22Rv1 (cell line): ENCODE measurements at regions not wholly inside any gene's neighbourhood (a gene's known extent, or its start where the extent isn't known, plus 50 kb on each side); places are given as distances from the start of the nearest gene placed in this dataset.

ENCODE experiments used
- H3K27ac ChIP-seq: fragments of 450-650 bp; 2 replicates; pipeline ENCODE4 v1.5.1; 2017
- ZFX ChIP-seq: fragments of 450-650 bp; IDR thresholded peaks from 2 replicates; pipeline ENCODE4 v1.6.1; 2017; ENCODE audit warnings: antibody characterized with exemption, borderline replicate concordance
- TF ChIP-seq, protein P1 (sequence below): fragments of 450-650 bp; IDR thresholded peaks from 2 replicates; pipeline ENCODE4 v1.5.1; 2017; ENCODE audit warnings: mild to moderate bottlenecking

DNA sequence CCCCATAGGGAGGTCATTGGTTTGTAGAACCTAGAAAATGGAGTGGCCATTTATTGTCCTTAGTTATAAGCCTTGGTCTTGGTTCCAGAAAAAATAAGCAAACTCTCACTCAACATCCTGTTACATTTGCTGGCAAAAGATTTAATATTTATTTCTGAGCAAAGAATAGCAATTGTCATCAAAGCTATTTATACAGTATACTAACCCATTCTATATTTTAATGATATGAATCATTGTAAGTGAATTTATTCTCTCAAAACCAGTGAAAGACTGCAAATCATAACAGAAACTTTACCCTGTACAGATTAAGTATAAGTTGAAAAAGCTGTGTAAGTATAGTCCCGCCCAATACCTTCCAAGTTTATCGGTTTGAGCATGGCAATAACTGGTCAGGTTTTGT lies 364.4 kb downstream of the CD109 start:
- TF ChIP-seq, protein P1, sequence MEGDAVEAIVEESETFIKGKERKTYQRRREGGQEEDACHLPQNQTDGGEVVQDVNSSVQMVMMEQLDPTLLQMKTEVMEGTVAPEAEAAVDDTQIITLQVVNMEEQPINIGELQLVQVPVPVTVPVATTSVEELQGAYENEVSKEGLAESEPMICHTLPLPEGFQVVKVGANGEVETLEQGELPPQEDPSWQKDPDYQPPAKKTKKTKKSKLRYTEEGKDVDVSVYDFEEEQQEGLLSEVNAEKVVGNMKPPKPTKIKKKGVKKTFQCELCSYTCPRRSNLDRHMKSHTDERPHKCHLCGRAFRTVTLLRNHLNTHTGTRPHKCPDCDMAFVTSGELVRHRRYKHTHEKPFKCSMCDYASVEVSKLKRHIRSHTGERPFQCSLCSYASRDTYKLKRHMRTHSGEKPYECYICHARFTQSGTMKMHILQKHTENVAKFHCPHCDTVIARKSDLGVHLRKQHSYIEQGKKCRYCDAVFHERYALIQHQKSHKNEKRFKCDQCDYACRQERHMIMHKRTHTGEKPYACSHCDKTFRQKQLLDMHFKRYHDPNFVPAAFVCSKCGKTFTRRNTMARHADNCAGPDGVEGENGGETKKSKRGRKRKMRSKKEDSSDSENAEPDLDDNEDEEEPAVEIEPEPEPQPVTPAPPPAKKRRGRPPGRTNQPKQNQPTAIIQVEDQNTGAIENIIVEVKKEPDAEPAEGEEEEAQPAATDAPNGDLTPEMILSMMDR, result no peak
- H3K27ac ChIP-seq, result no peak overlapping the region

DNA sequence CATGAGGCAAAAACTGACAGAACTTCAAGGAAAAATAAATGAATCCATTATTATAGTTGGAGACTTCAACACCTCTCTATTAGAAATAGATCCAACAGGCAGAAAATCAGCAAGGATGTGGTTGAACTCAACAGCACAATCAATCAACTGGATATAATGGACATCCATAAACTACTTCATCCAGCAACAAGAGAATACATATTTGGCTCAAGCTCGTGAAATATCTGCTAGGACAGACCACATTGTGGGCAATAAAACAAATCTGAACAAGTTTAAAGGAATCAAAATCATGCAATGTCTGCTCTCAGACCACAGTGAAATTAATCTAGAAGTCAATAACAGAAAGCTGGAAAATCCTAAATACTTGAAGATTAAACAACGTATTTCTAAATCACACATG lies 362.6 kb downstream of the CD109 start:
- H3K27ac ChIP-seq, result no peak overlapping the region
- TF ChIP-seq, protein P1, result no peak
- no peak for TF ChIP-seq ZFX

DNA sequence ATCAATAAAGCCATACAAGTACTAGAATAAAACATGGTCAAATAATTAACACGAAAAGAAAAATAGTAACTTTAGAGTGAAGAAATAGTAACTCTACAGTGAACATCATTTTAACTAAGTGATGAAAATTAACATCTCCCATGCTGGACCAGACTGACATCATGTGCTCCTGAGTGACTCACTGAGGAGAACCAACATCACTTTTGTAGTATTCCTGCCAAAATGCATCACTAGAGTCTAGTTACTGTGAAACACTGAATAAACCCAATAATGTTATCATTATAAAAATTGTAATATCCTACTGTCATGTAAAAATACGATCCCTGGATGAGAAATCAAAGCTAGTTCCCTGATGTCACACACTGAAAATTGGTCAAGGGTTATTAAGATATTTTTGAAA lies 361.3 kb downstream of the CD109 start:
- no peak for TF ChIP-seq ZFX
- TF ChIP-seq, protein P1, result no peak
- H3K27ac ChIP-seq, result no peak overlapping the region

DNA sequence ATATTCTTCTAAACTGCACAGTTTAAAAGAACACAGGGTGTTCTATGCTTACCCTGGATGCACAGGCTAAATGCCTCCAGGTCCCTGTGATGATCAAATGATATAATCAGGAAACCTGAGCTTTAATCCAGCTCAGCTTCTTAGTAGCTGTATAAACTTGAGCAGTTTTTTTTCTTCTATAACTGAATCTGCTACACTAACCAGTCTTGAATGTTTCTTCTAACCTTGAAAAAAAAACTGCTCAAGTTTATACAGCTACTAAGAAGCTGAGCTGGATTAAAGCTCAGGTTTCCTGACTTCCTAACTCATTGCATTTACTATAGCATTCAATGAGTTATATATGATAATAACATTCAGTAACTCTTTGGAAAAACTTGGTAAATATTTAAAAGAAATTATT lies 358.2 kb downstream of the CD109 start:
- TF ChIP-seq, protein P1, result no peak
- no peak for TF ChIP-seq ZFX
- no peak overlapping the region for H3K27ac ChIP-seq

DNA sequence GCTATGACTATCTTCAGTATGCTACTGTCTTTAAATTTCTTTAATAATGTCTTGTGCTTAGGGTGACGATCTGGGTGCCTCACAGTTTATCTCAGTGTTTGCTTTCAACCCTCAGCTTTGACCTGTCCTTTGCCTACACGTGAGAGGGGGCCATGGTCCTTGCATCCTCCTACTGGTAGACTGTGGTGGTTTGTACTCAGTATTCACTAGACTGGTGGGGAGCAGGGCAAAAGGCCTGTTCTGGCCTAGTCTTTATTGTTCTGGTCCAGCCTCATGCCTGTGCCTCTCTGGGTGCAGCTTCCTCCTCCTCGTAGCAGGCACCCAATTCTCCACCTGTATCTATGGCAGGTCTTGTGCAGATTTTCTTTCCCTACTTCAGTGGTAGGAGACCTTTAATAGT lies 354.9 kb downstream of the CD109 start:
- no peak for TF ChIP-seq ZFX
- TF ChIP-seq, protein P1, result no peak
- no peak overlapping the region for H3K27ac ChIP-seq

DNA sequence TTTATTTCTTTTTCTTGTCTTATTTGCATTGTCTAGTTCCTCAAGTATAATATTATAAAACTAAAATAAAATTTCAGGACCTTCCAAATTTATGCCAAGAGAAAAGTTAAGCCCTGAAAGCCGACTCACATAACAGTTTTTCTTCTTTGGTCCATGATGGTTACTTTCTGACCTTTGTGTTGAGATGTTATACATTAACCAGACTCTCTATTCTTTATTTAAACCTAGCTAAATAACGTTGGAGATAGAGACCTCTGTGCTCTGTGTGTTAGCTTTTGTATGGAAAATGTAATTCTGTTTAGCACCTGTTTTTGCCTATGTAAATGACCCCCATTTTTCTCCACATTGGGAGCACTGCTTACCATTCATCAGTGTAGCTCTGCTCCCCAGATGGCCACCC lies 352.4 kb downstream of the CD109 start:
- no peak for TF ChIP-seq ZFX
- TF ChIP-seq, protein P1, result no peak
- H3K27ac ChIP-seq, result no peak overlapping the region

DNA sequence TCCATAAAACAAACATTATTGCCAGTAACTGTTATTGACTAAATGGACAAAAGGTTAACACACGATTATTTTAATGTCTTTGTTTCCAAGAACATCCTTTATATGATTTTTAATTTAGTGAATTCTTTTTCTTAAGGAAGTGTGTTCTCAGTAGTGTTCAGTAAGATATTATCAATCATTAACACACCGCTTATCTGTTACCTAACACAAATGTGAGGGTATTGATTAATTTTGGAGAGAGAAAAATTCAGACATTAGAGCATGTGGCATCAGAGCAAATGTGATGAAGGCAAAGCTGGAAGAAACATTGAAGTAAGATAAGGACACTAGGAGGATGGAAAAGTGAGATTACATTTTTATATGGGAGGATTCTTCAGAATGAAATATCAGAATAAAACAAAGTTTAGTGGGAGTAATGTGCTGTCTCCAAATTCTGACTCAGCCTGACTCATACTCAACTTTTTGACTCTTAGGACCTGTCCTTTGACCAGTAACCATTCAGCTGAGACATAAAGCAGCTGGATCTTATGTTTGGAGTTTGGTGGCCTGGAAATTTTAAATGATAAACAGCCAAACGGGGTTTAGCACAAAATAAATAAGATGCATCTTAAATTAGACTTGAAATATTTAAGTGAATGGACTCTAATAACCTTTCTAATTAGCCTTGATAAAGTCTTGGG lies 348.6 kb downstream of the CD109 start:
- no peak for TF ChIP-seq ZFX
- TF ChIP-seq, protein P1, result no peak
- no peak overlapping the region for H3K27ac ChIP-seq
